ENCODE measurements at regions not wholly inside any gene's neighbourhood (a gene's known extent, or its start where the extent isn't known, plus 50 kb on each side); places are given as distances from the start of the nearest gene placed in this dataset.

DNA sequence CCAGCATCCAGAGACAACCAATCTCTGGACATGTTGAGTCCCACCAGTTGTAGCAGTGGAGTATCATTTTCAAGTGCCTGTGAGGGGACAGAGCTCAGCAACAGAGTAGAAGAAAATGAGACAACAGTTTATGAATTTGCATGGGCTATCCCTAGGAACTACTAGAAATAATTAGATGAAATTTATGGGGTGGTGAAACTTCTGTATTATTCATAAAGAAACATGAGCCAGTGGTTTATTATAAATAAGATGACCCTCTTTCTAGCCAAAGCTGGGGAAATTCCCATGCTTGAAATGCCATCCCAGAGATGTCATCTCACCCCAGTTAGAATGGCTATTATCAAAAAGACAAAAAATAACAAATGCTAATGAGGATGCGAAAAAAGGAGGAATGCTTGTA lies 55.1 kb upstream of the ITGB8 start:
- no peak overlapping the region for H3K4me3 ChIP-seq
- intact Hi-C loops (cut with DNase I; ENCODE audit: low total_unique reads) = no loop called here
- H3K27me3 ChIP-seq = no peaks in the 10 kb centered on the region
- DNase-seq = no peak
- H3K36me3 ChIP-seq (ENCODE audit: low read depth, missing control alignments) = no peaks in the 10 kb centered on the region
- WGBS, 2 donors = 84 to 100% methylated on average over 1 of the region's 1 CpG
- H3K27ac ChIP-seq = no peak overlapping the region
- H3K9me3 ChIP-seq = no peaks in the 10 kb centered on the region
- peaks cover under 1% of the 10 kb centered on the region for H3K4me1 ChIP-seq
- TF ChIP-seq POLR2A (IDR thresholded peaks at IDR 0.05) = no peak
- TF ChIP-seq, protein P1, sequence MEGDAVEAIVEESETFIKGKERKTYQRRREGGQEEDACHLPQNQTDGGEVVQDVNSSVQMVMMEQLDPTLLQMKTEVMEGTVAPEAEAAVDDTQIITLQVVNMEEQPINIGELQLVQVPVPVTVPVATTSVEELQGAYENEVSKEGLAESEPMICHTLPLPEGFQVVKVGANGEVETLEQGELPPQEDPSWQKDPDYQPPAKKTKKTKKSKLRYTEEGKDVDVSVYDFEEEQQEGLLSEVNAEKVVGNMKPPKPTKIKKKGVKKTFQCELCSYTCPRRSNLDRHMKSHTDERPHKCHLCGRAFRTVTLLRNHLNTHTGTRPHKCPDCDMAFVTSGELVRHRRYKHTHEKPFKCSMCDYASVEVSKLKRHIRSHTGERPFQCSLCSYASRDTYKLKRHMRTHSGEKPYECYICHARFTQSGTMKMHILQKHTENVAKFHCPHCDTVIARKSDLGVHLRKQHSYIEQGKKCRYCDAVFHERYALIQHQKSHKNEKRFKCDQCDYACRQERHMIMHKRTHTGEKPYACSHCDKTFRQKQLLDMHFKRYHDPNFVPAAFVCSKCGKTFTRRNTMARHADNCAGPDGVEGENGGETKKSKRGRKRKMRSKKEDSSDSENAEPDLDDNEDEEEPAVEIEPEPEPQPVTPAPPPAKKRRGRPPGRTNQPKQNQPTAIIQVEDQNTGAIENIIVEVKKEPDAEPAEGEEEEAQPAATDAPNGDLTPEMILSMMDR (IDR thresholded peaks at IDR 0.05) = no peak

DNA sequence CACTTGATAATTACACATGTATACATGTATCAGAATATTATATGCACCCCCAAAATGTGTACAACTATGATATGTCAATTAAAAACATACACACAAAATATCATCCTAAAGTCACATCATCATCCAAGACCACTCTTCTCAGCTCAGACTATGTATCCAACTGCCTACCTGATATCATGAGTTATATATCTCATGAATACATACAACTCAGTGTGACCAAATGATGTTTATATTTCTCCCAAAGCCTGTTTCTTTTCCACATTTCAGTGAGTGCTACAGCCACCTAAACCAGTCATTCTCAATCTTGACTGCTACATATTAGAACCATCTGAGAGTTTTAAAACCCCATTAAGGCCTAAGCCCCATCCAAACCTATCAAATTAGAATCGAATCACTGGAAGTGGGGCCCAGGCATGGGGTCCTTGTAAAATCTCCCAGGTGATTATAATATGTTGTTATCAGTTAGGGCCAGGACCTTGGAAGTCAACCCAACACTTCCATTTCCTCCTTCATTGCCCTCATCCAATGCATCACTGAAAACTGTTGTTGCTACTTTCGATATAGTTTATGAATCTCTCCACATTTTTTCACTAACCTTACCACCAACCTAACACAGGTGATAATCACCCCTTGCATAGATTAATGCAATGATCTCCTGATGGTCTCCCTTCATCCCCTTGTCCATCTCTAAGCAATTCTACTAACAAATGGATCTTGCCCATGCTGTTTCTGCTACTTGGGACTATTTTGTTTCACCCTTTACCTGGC lies 53.8 kb upstream of the ITGB8 start:
- no peak for DNase-seq
- H3K4me1 ChIP-seq = no peaks in the 10 kb centered on the region
- no peaks in the 10 kb centered on the region for H3K36me3 ChIP-seq (ENCODE audit: low read depth, missing control alignments)
- 86 to 98% methylated on average over 2 of the region's 2 CpGs for WGBS, 2 donors
- TF ChIP-seq, protein P1 (IDR thresholded peaks at IDR 0.05) = no peak
- TF ChIP-seq POLR2A (IDR thresholded peaks at IDR 0.05) = no peak
- no peak overlapping the region for H3K27ac ChIP-seq
- no peak overlapping the region for H3K4me3 ChIP-seq
- H3K27me3 ChIP-seq = no peaks in the 10 kb centered on the region
- no peaks in the 10 kb centered on the region for H3K9me3 ChIP-seq
- intact Hi-C loops (cut with DNase I; ENCODE audit: low total_unique reads) = no loop called here

DNA sequence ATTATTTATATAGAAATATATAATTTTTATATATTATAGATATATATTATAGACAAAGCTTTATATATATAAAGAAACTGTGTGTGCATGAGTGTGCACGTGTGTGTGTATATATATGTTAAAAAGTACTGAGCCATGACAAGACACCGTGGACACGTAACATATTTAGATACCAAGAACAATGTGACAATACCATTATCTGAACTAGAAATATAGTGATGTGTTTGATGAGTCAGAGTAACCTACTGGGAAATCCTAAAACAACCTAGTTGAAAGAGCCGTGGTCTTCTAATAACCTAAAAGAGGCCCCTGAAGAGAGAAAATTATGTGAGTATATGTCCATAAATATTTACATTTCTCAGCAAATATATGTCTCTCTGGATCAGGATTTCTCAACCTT lies 50.7 kb upstream of the ITGB8 start:
- H3K27me3 ChIP-seq = no peaks in the 10 kb centered on the region
- TF ChIP-seq POLR2A (IDR thresholded peaks at IDR 0.05) = no peak
- TF ChIP-seq, protein P1 (IDR thresholded peaks at IDR 0.05) = no peak
- no peaks in the 10 kb centered on the region for H3K4me1 ChIP-seq
- H3K9me3 ChIP-seq = no peaks in the 10 kb centered on the region
- H3K4me3 ChIP-seq = no peak overlapping the region
- H3K36me3 ChIP-seq (ENCODE audit: low read depth, missing control alignments) = no peaks in the 10 kb centered on the region
- 94 to 95% methylated on average over 4 of the region's 4 CpGs for WGBS, 2 donors
- DNase-seq = no peak
- intact Hi-C loops (cut with DNase I; ENCODE audit: low total_unique reads) = no loop called here
- H3K27ac ChIP-seq = no peak overlapping the region

DNA sequence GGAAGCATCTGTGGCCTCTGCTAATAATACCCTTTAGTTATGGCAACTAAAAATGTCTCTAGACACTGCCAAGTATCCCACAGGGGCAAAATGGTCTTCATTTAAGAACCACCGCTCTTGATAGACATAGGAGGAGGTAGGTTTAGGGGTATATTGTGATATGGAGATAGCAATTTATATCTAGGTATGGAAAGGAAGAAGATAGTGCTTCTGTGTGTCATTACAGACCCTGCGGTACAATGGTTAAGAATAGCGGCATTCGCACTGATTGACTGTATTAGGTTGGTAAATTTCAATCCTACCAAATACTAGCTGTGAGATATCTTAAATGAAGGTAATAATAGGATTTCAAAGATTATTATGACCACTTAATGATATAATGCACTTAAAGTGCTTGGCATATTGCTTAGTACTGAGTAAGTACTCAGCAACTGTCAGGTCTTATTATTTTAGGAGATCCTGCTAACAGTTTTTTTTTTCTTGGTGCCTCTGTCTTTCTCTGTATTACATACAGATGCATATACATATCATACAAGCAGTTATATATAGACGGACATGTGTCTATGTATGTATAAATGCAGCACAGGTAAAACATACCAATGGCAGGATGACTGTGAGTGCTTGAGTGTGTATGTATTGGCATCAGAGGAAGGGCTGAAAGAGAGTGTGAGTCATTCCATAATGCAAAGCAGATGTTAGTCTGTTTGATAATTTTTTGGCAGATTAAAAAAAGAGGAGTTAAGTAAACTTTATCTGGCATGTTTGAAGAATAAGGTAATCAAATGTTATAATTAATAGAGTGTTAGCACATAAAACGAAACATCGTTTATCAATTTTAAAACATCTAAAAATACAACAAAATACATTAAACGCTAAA lies 50.0 kb upstream of the ITGB8 start:
- Histone ChIP-seq H3K4me1 (no peaks in the 10 kb centered on the region), H3K27me3 (no peaks in the 10 kb centered on the region), H3K9me3 (no peaks in the 10 kb centered on the region), H3K27ac (no peak overlapping the region), H3K36me3 (ENCODE audit: low read depth, missing control alignments) (no peaks in the 10 kb centered on the region), H3K4me3 (no peak overlapping the region)
- intact Hi-C loops (cut with DNase I; ENCODE audit: low total_unique reads) = no loop called here
- 68 to 72% methylated on average over 8 of the region's 8 CpGs for WGBS, 2 donors
- TF ChIP-seq, protein P1 (IDR thresholded peaks at IDR 0.05) = no peak
- no peak for TF ChIP-seq POLR2A (IDR thresholded peaks at IDR 0.05)
- DNase-seq = no peak

Data from testis (tissue), 2 donors.